ENCODE measurements at regions not wholly inside any gene's neighbourhood (a gene's known extent, or its start where the extent isn't known, plus 50 kb on each side); places are given as distances from the start of the nearest gene placed in this dataset.

- TF ChIP-seq CTCF (conservative IDR thresholded peaks at IDR 0.05; ENCODE audit: low read length): no peak
- no peak for TF ChIP-seq EZH2phosphoT487 (IDR thresholded peaks at IDR 0.05; ENCODE audit: borderline replicate concordance, low read depth, low read length)
These were observed 52.1 kb upstream of the FMR1 start for GRCh38 chrX:147859666-147860065.
